Activated CD4-positive, CD25-positive, alpha-beta regulatory T cell treated with anti-CD3 and anti-CD28 coated beads, Interleukin-2, amount 50 U/mL, for 24 hours (primary cell): ENCODE measurements at regions not wholly inside any gene's neighbourhood (a gene's known extent, or its start where the extent isn't known, plus 50 kb on each side); places are given as distances from the start of the nearest gene placed in this dataset.
"Not testable (repeated sequence)": the region's sequence is repeated elsewhere in the genome, so short reads cannot be mapped to it uniquely, and the experiment has no call there.

Source experiments
- ATAC-seq, 2 donors: fragments of 150-1000 bp; cut with Tn5 transposase; one replicate each; pipeline ENCODE4 v1.10.0; 2021; ENCODE audit warnings: mild to moderate bottlenecking in 1 of 2, moderate library complexity in 1 of 2

GRCh38 chr19:27894906-27895754, 1317.8 kb downstream of the UQCRFS1 start:
- no peak for ATAC-seq

GRCh38 chr19:27892500-27892899, 1320.5 kb downstream of the UQCRFS1 start:
- no peak for ATAC-seq

DNA sequence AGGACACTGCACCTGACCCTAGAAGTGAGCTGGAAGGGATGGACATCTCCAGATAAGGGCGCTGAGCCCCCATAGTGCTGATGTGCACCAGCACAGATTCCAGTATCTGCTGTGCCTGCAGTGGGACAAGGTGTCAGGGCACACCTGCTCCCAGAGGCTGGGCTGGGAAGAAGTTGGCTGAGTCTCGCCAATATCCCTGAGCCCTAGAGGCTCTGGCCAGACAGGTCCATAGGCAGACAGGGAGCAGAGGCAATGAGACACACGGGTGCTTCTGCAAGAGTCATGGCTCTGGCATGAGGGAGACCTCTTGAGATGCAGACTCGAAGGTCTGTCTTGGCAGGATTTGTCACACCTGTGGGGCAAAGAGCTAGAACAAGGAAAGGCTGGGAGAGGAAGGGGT, 1321.5 kb downstream of the UQCRFS1 start:
- no peak for ATAC-seq

DNA sequence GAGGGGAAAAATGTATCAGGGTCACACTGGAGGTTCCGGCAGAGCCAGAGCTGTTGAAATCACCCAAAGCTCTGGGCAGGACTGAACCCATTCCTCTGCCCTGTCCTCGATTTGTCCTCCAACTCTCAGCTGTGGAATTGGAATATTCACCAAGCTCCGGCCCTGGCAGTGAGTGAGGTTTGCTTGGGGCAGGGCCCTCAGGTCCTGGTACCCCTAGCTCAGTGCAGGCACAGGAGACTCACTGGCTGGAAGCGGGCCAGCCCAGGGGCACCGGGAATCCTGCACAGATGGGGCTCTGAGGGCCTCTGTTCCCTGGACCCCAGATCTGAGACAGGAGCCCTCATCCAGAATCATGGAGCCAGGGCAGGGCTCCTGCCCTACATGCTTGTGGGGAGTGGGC, 1322.3 kb downstream of the UQCRFS1 start:
- no peak for ATAC-seq

DNA sequence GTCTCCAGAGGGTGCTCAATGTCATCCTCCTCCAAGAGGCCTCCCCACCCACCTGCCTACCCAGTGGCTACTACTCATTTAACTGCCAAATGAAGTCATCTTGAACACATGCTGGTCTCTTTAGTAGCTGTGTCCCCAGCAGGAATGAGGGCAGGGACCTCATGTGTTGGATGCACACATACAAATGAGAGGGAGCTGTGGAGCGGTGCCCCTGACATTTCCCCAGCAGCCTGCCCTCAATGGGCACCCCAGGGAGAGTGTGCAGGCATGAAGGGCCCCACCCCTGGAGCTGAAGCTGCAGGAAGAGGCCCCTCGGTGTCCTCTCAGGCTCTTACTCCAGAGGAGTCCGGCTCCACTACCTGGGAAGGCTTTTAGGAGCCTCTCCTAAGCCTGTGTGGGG, 1322.7 kb downstream of the UQCRFS1 start:
- ATAC-seq, result no peak

DNA sequence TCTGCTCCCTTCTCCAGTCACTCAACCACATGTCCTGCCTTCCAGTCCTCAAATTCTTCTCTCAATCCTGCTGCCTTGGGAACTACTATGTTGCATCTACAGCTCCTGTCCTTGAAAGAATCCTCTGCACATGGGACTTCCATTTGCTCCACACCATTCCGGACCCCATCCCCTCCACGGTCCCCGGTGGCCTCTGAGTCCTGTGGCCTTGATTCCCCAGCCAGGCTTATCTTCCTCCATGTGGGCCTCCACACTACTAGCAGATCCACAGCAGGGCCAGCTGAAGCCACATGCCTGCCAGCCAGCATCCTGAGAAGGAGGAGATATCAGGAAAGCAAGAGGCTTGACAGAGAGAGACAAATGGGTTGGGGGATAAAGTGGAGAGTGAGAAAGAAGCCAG, 1323.8 kb downstream of the UQCRFS1 start:
- no peak for ATAC-seq

DNA sequence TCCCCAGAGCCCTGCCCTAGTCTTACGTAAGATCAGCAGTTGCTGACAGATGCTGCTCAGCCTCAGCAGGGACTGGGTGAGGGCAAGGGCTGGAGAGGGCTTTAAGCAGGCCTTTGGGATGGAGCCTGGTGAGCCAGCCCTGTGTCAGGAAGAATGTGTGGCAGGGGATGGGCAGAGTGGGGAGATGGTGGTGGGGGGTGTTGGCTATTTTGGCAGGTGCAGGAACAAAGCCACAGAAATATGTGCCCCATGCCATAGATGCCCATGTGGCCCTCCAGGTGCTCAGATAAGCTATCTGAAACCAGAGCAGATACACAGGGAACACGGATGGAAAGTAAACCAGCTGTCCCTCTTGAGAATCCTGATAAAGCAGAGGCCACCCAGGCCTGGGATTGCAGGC, 1325.0 kb downstream of the UQCRFS1 start:
- ATAC-seq, result no peak

GRCh38 chr19:27885359-27885758, 1327.6 kb downstream of the UQCRFS1 start:
- no peak for ATAC-seq

GRCh38 chr19:27884376-27884775, 1328.6 kb downstream of the UQCRFS1 start:
- no peak for ATAC-seq

GRCh38 chr19:27881213-27881612, 1331.7 kb downstream of the UQCRFS1 start:
- no peak for ATAC-seq

DNA sequence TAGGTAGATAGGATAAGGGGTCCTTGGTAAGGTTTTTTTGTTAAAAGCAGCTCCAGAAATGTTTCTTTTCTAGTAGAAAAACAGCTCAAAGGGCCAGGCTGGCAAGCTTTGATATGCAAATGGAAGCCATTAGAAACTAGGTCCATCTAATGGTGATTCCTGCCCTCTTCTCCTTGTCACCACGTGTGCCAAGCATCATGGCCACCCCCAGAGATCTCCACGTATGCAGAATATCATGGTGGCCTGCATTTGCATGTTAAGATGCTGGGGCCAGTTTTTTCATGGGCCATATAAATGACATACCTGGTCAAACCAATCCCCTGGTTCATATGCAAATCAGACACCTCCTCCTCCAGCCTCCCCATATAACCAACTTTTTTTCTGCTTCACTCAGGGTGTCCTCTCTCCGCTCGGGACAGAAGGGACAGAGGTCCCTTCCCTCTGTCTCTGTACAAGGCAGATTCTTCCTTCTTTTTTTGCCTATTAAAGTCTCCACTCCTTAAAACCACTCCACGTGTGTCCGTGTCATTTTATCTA, 1335.9 kb downstream of the UQCRFS1 start:
- ATAC-seq, result no peak

DNA sequence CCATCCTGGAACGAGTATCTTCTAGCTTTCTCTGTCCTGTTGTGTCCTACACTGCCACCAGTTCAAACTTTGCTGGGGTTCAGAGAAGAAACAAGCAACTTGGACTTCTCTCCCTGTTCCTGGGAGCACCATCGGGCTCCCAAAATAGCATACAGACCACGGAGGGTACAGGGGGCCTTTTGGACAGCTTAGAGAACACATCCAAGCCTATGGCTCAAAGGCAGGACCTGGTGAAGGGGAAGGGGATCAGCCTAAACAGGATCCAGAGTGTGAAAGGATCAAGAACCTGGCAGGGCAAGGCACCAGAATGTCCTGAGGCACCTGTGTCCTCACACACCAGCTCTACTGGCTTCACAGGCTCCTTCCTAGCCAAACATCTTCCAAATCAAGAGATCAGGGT, 1336.5 kb downstream of the UQCRFS1 start:
- ATAC-seq, result no peak

- ATAC-seq, result no peak
Observed at GRCh38 chr19:27872370-27872769, 1340.6 kb downstream of the UQCRFS1 start.

GRCh38 chr19:27870293-27870692, 1342.7 kb downstream of the UQCRFS1 start:
- no peak for ATAC-seq

DNA sequence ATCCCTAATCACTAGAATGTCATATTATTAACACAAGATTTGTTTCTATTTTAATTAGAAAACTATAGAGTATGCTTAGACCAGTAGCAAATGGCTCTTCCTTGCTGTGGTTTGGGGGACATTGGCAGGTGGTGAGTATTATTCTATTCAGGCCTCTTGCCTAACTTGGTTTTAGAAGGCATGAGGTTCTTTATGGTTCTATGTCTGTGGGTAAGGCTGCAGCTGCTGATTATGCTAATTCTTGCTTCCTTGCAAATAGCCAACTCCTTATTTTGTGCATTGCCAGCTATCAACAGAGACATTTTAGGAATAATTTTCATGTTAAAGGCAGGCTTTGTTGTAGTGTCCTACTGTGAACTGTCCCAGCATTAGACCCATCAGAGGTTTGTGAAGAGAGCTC, 1344.9 kb downstream of the UQCRFS1 start:
- ATAC-seq, result no peak

DNA sequence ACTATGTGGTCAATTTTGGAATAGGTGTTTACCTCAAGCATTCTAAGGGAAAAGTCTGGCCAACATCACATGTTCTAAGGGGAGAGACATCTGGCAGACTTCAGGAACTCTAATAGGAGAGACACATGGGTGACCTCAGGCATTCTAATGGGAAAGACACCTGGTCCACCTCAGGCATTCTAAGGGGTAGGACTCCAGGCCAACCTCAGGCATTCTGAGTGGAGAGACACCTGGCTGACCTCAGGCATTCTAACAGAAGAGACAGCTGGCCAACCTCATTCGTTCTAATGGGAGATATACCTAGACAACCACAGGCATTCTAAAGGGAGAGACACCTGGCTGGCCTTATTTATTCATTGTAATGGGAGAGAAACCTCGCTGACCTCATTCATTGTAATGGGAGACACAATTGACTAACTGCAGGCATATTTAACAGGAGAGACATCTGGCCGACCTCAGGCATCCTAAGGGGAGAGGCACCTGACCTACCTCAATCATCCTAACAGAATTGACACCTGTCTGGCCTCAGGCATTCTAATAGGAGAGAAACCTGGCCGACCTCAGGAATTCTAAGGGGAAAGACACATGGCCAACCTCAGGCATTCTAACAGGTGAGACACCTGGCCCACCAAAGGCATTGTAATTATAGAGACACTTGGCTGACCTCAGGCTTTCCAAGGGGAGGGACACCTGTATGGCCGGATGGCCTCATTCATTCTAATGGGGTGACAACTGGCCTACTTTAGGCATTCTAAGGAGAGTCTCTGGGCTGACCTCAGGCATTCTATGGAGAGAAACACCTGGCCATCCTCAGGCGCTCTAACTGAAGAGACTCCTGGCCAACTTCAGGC, 1346.8 kb downstream of the UQCRFS1 start:
- ATAC-seq, result no peak

GRCh38 chr19:27861411-27861975, 1351.5 kb downstream of the UQCRFS1 start:
- ATAC-seq, result no peak

DNA sequence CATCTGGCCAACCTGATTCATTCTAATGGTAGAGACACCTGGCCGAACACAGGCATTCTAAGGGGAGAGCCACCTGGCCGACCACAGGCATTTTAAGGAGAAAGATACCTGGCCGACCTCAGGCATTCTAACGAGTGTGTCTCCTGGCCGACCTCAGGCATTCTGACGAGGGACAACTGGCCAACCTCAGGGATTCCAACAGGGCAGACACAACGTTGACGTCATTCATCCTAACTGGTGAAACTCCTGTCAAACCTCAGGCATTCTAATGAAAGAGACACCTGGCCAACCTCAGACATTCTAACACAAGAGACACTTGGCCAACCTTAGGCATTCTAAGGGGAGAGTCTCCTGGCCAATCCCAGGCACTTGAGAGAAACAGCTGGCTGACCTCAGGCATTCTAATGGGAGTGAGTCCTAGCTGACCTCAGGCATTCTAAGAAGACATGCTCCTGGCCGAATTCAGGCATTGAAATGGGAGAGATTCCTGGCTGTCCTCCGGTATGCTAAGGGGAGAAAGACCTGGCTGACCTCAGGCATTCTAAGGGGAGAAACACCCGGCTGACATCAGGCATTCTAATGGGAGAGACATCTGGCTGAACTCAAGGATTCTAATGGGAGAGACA, 1352.5 kb downstream of the UQCRFS1 start:
- ATAC-seq, result no peak

- no peak for ATAC-seq
Observed at GRCh38 chr19:27859689-27860088, 1353.3 kb downstream of the UQCRFS1 start.

- no peak for ATAC-seq
Observed at GRCh38 chr19:27858981-27859581, 1353.9 kb downstream of the UQCRFS1 start.

- ATAC-seq, result not testable (repeated sequence)
Observed at GRCh38 chr19:27852931-27853330, 1360.0 kb downstream of the UQCRFS1 start.

DNA sequence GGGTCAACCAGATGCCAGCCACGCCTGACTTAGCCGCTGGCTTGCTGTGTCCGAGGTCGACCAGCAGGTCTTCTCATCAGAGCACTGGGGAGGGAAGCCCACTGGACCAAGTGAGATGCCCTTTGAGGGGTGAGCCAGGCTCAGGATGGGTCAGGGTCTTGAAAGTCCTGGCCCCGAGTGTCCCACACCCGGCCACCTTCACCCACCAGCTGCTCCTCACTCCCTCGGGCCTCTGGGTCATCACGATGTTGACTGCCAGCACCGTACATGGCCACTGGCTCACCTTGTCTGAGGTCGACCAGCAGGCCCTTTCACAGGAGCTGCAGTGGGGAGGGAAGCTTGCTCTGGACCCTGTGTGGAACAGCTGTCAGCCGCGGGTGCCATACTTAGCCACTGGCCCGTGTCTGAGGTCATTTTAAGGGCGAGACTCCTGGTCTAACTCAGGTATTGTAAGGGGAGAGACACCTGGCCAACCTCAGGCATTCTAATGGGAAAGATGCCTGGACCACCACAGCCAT, 1361.3 kb downstream of the UQCRFS1 start:
- no peak for ATAC-seq
